ENCODE measurements at regions not wholly inside any gene's neighbourhood (a gene's known extent, or its start where the extent isn't known, plus 50 kb on each side); places are given as distances from the start of the nearest gene placed in this dataset.

GRCh38 chr4:18401868-18402267 lies 380.3 kb upstream of the LCORL start:
- no peak for DNase-seq (ENCODE audit: low read depth, low spot score)

GRCh38 chr4:18401425-18401824 lies 379.9 kb upstream of the LCORL start:
- DNase-seq (ENCODE audit: low read depth, low spot score), result no peak

GRCh38 chr4:18398661-18399060 lies 377.1 kb upstream of the LCORL start:
- peak; percentile 73 for DNase-seq (ENCODE audit: low read depth, low spot score)

GRCh38 chr4:18397681-18398390 lies 376.3 kb upstream of the LCORL start:
- DNase-seq (ENCODE audit: low read depth, low spot score), result peak; percentile 6

- DNase-seq (ENCODE audit: low read depth, low spot score), result peak; percentile 6
Measured at GRCh38 chr4:18394656-18395055, 373.1 kb upstream of the LCORL start.

GRCh38 chr4:18391354-18391728 lies 369.8 kb upstream of the LCORL start:
- no peak for DNase-seq (ENCODE audit: low read depth, low spot score)

- no peak for DNase-seq (ENCODE audit: low read depth, low spot score)
Measured at GRCh38 chr4:18390655-18391353, 369.2 kb upstream of the LCORL start.

- DNase-seq (ENCODE audit: low read depth, low spot score), result no peak
Measured at GRCh38 chr4:18389115-18389514, 367.6 kb upstream of the LCORL start.

GRCh38 chr4:18388039-18388438 lies 366.5 kb upstream of the LCORL start:
- no peak for DNase-seq (ENCODE audit: low read depth, low spot score)

- DNase-seq (ENCODE audit: low read depth, low spot score), result no peak
Measured at GRCh38 chr4:18381186-18381585, 359.6 kb upstream of the LCORL start.

- no peak for DNase-seq (ENCODE audit: low read depth, low spot score)
Measured at GRCh38 chr4:18369561-18369960, 348.0 kb upstream of the LCORL start.

GRCh38 chr4:18366892-18367291 lies 345.3 kb upstream of the LCORL start:
- DNase-seq (ENCODE audit: low read depth, low spot score), result peak; percentile 5

GRCh38 chr4:18366136-18366535 lies 344.6 kb upstream of the LCORL start:
- peak; percentile 23 for DNase-seq (ENCODE audit: low read depth, low spot score)

- no peak for DNase-seq (ENCODE audit: low read depth, low spot score)
Measured at GRCh38 chr4:18343581-18343980, 322.0 kb upstream of the LCORL start.

- no peak for DNase-seq (ENCODE audit: low read depth, low spot score)
Measured at GRCh38 chr4:18342847-18343246, 321.3 kb upstream of the LCORL start.

GRCh38 chr4:18321956-18322530 lies 300.5 kb upstream of the LCORL start:
- DNase-seq (ENCODE audit: low read depth, low spot score), result no peak

GRCh38 chr4:18319431-18319830 lies 297.9 kb upstream of the LCORL start:
- DNase-seq (ENCODE audit: low read depth, low spot score), result no peak

GRCh38 chr4:18318682-18319388 lies 297.3 kb upstream of the LCORL start:
- DNase-seq (ENCODE audit: low read depth, low spot score), result peak; percentile 23

GRCh38 chr4:18314731-18315130 lies 293.2 kb upstream of the LCORL start:
- DNase-seq (ENCODE audit: low read depth, low spot score), result no peak

- DNase-seq (ENCODE audit: low read depth, low spot score), result no peak
Measured at GRCh38 chr4:18297684-18298083, 276.1 kb upstream of the LCORL start.

- DNase-seq (ENCODE audit: low read depth, low spot score), result no peak
Measured at GRCh38 chr4:18296411-18296810, 274.9 kb upstream of the LCORL start.

GRCh38 chr4:18294846-18295245 lies 273.3 kb upstream of the LCORL start:
- DNase-seq (ENCODE audit: low read depth, low spot score), result no peak
